ENCODE measurements at regions not wholly inside any gene's neighbourhood (a gene's known extent, or its start where the extent isn't known, plus 50 kb on each side); places are given as distances from the start of the nearest gene placed in this dataset.

- H3K27me3 ChIP-seq (ENCODE audit: control insufficient read depth, insufficient read depth, low read length) = no peaks in the 10 kb centered on the region
- no peak overlapping the region for H4K91ac ChIP-seq (ENCODE audit: insufficient read depth, low read depth, low read length)
- peak overlapping the region; percentile 20; the same call in 1 of the 3 replicates for H2BK15ac ChIP-seq (ENCODE audit: low read depth, low read length)
- no peak overlapping the region for H2AFZ ChIP-seq (replicated peaks; ENCODE audit: low read length, poor library complexity)
- H3K9ac ChIP-seq (ENCODE audit: low read depth, low read length) = no peak overlapping the region
- H4K20me1 ChIP-seq (ENCODE audit: insufficient read depth, low read length) = no peaks in the 10 kb centered on the region
- DNase-seq (peak; percentile 10), ATAC-seq (ENCODE audit: low read depth) (peak; percentile 29; the same call in 1 of the 2 replicates)
- no peak overlapping the region for H3K18ac ChIP-seq (ENCODE audit: low read depth, low read length)
- H3K4ac ChIP-seq (ENCODE audit: low read depth, low read length) = 0 out of 2 replicates have a peak overlapping the region, but pooled peaks have one; percentile 2
- no peak overlapping the region for H3K4me2 ChIP-seq (ENCODE audit: low read depth, low read length)
- H3K36me3 ChIP-seq (ENCODE audit: control insufficient read depth, insufficient read depth, low read length) = no peaks in the 10 kb centered on the region
- H2AK9ac ChIP-seq (replicated peaks; ENCODE audit: low read depth, low read length, poor library complexity) = no peak overlapping the region
- H4K5ac ChIP-seq (ENCODE audit: low read depth, low read length) = no peak overlapping the region
- no peaks in the 10 kb centered on the region for H3K79me1 ChIP-seq (ENCODE audit: low read depth in 1 of 2, low read length in 2 of 2)
- no CpG with 5 or more reads among the region's 3 CpGs for whole genome bisulfite sequencing, 2 experiments (ENCODE audit: extremely low coverage in 2 of 2, insufficient read length in 1 of 2)
- no peak overlapping the region for H4K8ac ChIP-seq (ENCODE audit: low read depth in 2 of 2, low read length in 2 of 2)
- no TSS peak for BruUV-seq (replicated peaks)
- no peak overlapping the region; the same call in 1 of the 2 replicates for H2BK20ac ChIP-seq (ENCODE audit: low read depth, low read length)
- H3K9me1 ChIP-seq (ENCODE audit: insufficient read depth, low read length) = no peaks in the 10 kb centered on the region; the same call in 1 of the 2 replicates
- in situ Hi-C loops (cut with MboI; ENCODE audit: low sequenced_read_pairs) (no loop called here), dilution Hi-C loops (cut with HindIII; ENCODE audit: low sequenced_read_pairs, unreplicated experiment) (no loop called here), intact Hi-C loops (cut with micrococcal nuclease) (no loop called here)
- ChIA-PET CTCF (no interaction called here), POLR2A (ENCODE audit: unreplicated experiment) (no interaction called here)
- no peak overlapping the region for H3K23ac ChIP-seq (ENCODE audit: low read depth, low read length)
- H2BK120ac ChIP-seq (ENCODE audit: low read depth, low read length) = peak overlapping the region; percentile 68; the same call in 1 of the 2 replicates
- peaks cover 2% of the 10 kb centered on the region; the same call in 1 of the 2 replicates for H3K4me1 ChIP-seq (ENCODE audit: control insufficient read depth, insufficient read depth, low read length)
- H3K4me3 ChIP-seq (ENCODE audit: insufficient read depth, low read depth, low read length) = no peak overlapping the region
- TF ChIP-seq POLR2A (IDR thresholded peaks at IDR 0.05; ENCODE audit: low read depth, low read length) (no peak), BHLHE40 (IDR thresholded peaks at IDR 0.05; ENCODE audit: low read depth, low read length) (no peak), MAZ (IDR thresholded peaks at IDR 0.05; ENCODE audit: borderline replicate concordance, low read depth, low read length) (no peak), CTCF (conservative IDR thresholded peaks at IDR 0.05; ENCODE audit: low read depth, low read length) (no peak), NFE2L2 (IDR thresholded peaks at IDR 0.05; ENCODE audit: low read depth, low read length) (no peak), RFX5 (IDR thresholded peaks at IDR 0.05; ENCODE audit: low read depth, low read length) (no peak), MAFK (IDR thresholded peaks at IDR 0.05; ENCODE audit: low read depth, low read length) (no peak), MXI1 (IDR thresholded peaks at IDR 0.05; ENCODE audit: borderline replicate concordance, low read depth, low read length) (no peak), RCOR1 (IDR thresholded peaks at IDR 0.05; ENCODE audit: insufficient replicate concordance, low read length) (no peak), USF2 (IDR thresholded peaks at IDR 0.05; ENCODE audit: low read depth, low read length) (no peak), CHD1 (IDR thresholded peaks at IDR 0.05; ENCODE audit: low read depth, low read length) (no peak), FOS (IDR thresholded peaks at IDR 0.05; ENCODE audit: low read depth, low read length) (no peak), SMC3 (IDR thresholded peaks at IDR 0.05; ENCODE audit: low read depth, low read length) (no peak), RAD21 (IDR thresholded peaks at IDR 0.05; ENCODE audit: low read length) (no peak)
- TF ChIP-seq, protein P1, sequence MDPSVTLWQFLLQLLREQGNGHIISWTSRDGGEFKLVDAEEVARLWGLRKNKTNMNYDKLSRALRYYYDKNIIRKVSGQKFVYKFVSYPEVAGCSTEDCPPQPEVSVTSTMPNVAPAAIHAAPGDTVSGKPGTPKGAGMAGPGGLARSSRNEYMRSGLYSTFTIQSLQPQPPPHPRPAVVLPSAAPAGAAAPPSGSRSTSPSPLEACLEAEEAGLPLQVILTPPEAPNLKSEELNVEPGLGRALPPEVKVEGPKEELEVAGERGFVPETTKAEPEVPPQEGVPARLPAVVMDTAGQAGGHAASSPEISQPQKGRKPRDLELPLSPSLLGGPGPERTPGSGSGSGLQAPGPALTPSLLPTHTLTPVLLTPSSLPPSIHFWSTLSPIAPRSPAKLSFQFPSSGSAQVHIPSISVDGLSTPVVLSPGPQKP (IDR thresholded peaks at IDR 0.05; ENCODE audit: borderline replicate concordance, low read depth, low read length) = no peak
- H3K27ac ChIP-seq (ENCODE audit: insufficient read depth, low read length) = no peak overlapping the region
- H2BK5ac ChIP-seq (ENCODE audit: low read depth, low read length, poor library complexity, severe bottlenecking) = no peak overlapping the region
- H2AK5ac ChIP-seq (ENCODE audit: low read depth, low read length) = no peak overlapping the region; the same call in 1 of the 2 replicates
- no peak overlapping the region for H3K56ac ChIP-seq (ENCODE audit: extremely low read depth, insufficient read depth, low read length)
- H3K14ac ChIP-seq (replicated peaks; ENCODE audit: low read depth, low read length) = no peak overlapping the region
- no peaks in the 10 kb centered on the region; the same call in 1 of the 2 replicates for H3K9me3 ChIP-seq (ENCODE audit: control insufficient read depth, insufficient read depth, low read length)
These were observed 263.0 kb upstream of the ZFP42 start for GRCh38 chr4:187732524-187732923.
